ENCODE measurements at regions not wholly inside any gene's neighbourhood (a gene's known extent, or its start where the extent isn't known, plus 50 kb on each side); places are given as distances from the start of the nearest gene placed in this dataset.

DNA sequence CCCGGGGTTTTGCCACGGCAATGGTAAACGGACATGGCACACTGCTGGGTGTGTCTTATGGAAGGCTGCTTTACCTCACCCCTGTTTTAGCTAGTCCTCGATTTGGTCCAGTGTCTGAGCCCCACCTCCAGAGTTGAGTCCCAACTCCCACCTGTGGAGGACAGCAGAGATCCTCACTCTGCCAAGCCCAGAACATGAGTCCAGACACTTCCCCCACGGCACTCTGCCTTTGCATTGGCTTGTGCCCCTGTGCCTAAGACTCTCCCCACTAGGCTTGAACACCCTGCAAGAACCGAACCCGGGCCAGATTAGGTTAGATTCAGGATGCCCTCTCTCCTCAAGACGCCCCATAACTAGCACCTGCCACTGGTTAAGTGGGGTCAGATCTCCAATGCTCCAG is 59.8 kb upstream of the C14orf180 start:
- TF ChIP-seq, protein P1, sequence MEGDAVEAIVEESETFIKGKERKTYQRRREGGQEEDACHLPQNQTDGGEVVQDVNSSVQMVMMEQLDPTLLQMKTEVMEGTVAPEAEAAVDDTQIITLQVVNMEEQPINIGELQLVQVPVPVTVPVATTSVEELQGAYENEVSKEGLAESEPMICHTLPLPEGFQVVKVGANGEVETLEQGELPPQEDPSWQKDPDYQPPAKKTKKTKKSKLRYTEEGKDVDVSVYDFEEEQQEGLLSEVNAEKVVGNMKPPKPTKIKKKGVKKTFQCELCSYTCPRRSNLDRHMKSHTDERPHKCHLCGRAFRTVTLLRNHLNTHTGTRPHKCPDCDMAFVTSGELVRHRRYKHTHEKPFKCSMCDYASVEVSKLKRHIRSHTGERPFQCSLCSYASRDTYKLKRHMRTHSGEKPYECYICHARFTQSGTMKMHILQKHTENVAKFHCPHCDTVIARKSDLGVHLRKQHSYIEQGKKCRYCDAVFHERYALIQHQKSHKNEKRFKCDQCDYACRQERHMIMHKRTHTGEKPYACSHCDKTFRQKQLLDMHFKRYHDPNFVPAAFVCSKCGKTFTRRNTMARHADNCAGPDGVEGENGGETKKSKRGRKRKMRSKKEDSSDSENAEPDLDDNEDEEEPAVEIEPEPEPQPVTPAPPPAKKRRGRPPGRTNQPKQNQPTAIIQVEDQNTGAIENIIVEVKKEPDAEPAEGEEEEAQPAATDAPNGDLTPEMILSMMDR (IDR thresholded peaks at IDR 0.05 in 2 of 3, conservative IDR thresholded peaks at IDR 0.05 in 1 of 3; ENCODE audit: borderline replicate concordance in 1 of 3, insufficient read depth in 1 of 3, low read depth in 2 of 3, low read length in 2 of 3): no peak
- TF ChIP-seq ZNF274 (IDR thresholded peaks at IDR 0.05; ENCODE audit: low read depth, low read length) (no peak), POLR2AphosphoS5 (IDR thresholded peaks at IDR 0.05; ENCODE audit: low read depth, low read length) (no peak), SIN3A (IDR thresholded peaks at IDR 0.05; ENCODE audit: low read depth) (no peak), TCF7L2 (IDR thresholded peaks at IDR 0.05; ENCODE audit: borderline replicate concordance, extremely low read depth, insufficient read depth, insufficient read length) (no peak), CBX3 (IDR thresholded peaks at IDR 0.05; ENCODE audit: low read depth) (no peak), EZH2phosphoT487 (IDR thresholded peaks at IDR 0.05; ENCODE audit: borderline replicate concordance) (no peak), EZH2 (IDR thresholded peaks at IDR 0.05) (no peak), RAD21 (IDR thresholded peaks at IDR 0.05; ENCODE audit: low read depth) (no peak), YY1 (IDR thresholded peaks at IDR 0.05; ENCODE audit: extremely low read depth, insufficient replicate concordance, low read depth, low read length) (no peak), ELF1 (IDR thresholded peaks at IDR 0.05; ENCODE audit: borderline replicate concordance, low read depth) (no peak), POLR2A (IDR thresholded peaks at IDR 0.05; ENCODE audit: borderline replicate concordance, extremely low read depth, insufficient read depth, insufficient read length) (no peak)
- TF ChIP-seq, protein P2, sequence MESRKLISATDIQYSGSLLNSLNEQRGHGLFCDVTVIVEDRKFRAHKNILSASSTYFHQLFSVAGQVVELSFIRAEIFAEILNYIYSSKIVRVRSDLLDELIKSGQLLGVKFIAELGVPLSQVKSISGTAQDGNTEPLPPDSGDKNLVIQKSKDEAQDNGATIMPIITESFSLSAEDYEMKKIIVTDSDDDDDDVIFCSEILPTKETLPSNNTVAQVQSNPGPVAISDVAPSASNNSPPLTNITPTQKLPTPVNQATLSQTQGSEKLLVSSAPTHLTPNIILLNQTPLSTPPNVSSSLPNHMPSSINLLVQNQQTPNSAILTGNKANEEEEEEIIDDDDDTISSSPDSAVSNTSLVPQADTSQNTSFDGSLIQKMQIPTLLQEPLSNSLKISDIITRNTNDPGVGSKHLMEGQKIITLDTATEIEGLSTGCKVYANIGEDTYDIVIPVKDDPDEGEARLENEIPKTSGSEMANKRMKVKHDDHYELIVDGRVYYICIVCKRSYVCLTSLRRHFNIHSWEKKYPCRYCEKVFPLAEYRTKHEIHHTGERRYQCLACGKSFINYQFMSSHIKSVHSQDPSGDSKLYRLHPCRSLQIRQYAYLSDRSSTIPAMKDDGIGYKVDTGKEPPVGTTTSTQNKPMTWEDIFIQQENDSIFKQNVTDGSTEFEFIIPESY (IDR thresholded peaks at IDR 0.05; ENCODE audit: extremely low read depth, insufficient replicate concordance, low read length): no peak
